ENCODE measurements at regions not wholly inside any gene's neighbourhood (a gene's known extent, or its start where the extent isn't known, plus 50 kb on each side); places are given as distances from the start of the nearest gene placed in this dataset.

GRCh38 chr20:17836303-17836861 is 132.2 kb downstream of the SNX5 start:
- POLR2A ChIA-PET = no interaction called here
- H3K27ac ChIP-seq (ENCODE audit: extremely low read depth, low read depth, low read length) = no peak overlapping the region
- no peak overlapping the region for H3K4me3 ChIP-seq (ENCODE audit: low read depth, low read length)
- no peaks in the 10 kb centered on the region for H3K9me3 ChIP-seq (ENCODE audit: control insufficient read depth, insufficient read depth, low read depth, low read length)
- no peak for TF ChIP-seq HOXD13 (CRISPR knock-in tag; IDR thresholded peaks at IDR 0.05; ENCODE audit: borderline replicate concordance)
- no peaks in the 10 kb centered on the region for H3K36me3 ChIP-seq (ENCODE audit: control insufficient read depth in 2 of 2, insufficient read depth in 1 of 2, low read length in 2 of 2)
- CTCF ChIA-PET = interaction anchor here (0.5 to 0.7 kb wide), 2 partner anchors 148 to 156 kb away, joined by 3 read pairs; no protein-coding TSS in a partner anchor
- no peaks in the 10 kb centered on the region for H3K4me1 ChIP-seq (ENCODE audit: control insufficient read depth, insufficient read depth, low read length)

- no peaks in the 10 kb centered on the region for H3K4me1 ChIP-seq (ENCODE audit: control insufficient read depth, insufficient read depth, low read length)
- CTCF ChIA-PET = interaction anchor here (0.7 kb wide), 1 partner anchor 147 kb away, joined by 3 read pairs; no protein-coding TSS in a partner anchor
- POLR2A ChIA-PET = no interaction called here
- no peak overlapping the region for H3K27ac ChIP-seq (ENCODE audit: extremely low read depth, low read depth, low read length)
- no peak for TF ChIP-seq ZIC2 (tag by site-specific recombination; IDR thresholded peaks at IDR 0.05)
- TF ChIP-seq ZNF302 (tag by site-specific recombination; IDR thresholded peaks at IDR 0.05; ENCODE audit: low read depth) = no peak
- no peak for TF ChIP-seq ZNF221 (tag by site-specific recombination; IDR thresholded peaks at IDR 0.05; ENCODE audit: borderline replicate concordance)
- no peak for TF ChIP-seq ZBTB49 (tag by site-specific recombination; IDR thresholded peaks at IDR 0.05; ENCODE audit: low read depth)
- TF ChIP-seq PRDM6 (tag by site-specific recombination; IDR thresholded peaks at IDR 0.05) = no peak
- no peak for TF ChIP-seq ZNF280C (tag by site-specific recombination; IDR thresholded peaks at IDR 0.05)
- no peak for TF ChIP-seq PATZ1 (tag by site-specific recombination; IDR thresholded peaks at IDR 0.05)
- no peak for TF ChIP-seq KLF9 (tag by site-specific recombination; IDR thresholded peaks at IDR 0.05; ENCODE audit: low read depth)
- no peak for TF ChIP-seq ZNF362 (tag by site-specific recombination; IDR thresholded peaks at IDR 0.05)
- TF ChIP-seq ZNF558 (tag by site-specific recombination; IDR thresholded peaks at IDR 0.05) = no peak
- H3K36me3 ChIP-seq (ENCODE audit: control insufficient read depth in 2 of 2, insufficient read depth in 1 of 2, low read length in 2 of 2) = no peaks in the 10 kb centered on the region
- H3K4me3 ChIP-seq (ENCODE audit: low read depth, low read length) = no peak overlapping the region
- no peaks in the 10 kb centered on the region for H3K9me3 ChIP-seq (ENCODE audit: control insufficient read depth, insufficient read depth, low read depth, low read length)
Measured at GRCh38 chr20:17835934-17836300, 132.7 kb downstream of the SNX5 start.

Measured in HEK293 (cell line).